ENCODE measurements at regions not wholly inside any gene's neighbourhood (a gene's known extent, or its start where the extent isn't known, plus 50 kb on each side); places are given as distances from the start of the nearest gene placed in this dataset.

DNA sequence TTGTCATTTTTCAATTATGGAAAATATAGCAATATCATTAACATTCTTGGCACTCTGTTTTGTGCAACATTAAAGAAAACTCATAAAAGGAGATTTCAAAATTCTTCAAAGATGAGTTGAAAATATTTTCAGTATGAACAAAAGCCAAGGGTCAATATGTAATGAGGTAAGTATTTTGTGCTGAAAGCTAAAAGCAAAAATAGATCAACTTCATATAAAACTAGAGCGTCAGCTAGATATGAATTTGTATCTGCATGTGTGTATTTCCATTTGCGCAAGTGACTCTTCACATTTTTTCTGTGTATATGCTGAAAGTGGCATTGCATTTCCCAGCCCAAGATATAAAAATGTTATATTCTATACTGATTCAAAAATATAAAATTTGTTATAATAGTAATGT is 492.1 kb upstream of the EYS start:
- H2AFZ ChIP-seq (ENCODE audit: control insufficient read depth, low read depth, low read length): no peak overlapping the region
- H3K4me2 ChIP-seq (ENCODE audit: control insufficient read depth, insufficient read depth): no peak overlapping the region
- H3K79me2 ChIP-seq (ENCODE audit: control insufficient read depth, insufficient read depth, low read length): no peaks in the 10 kb centered on the region
- RAD21 ChIA-PET (ENCODE audit: unreplicated experiment): no interaction called here
- no peaks in the 10 kb centered on the region for H3K4me1 ChIP-seq (ENCODE audit: control insufficient read depth, insufficient read depth, low read length)
- no peak overlapping the region for H3K27ac ChIP-seq (ENCODE audit: control insufficient read depth, insufficient read depth)
- H4K20me1 ChIP-seq (ENCODE audit: control insufficient read depth, insufficient read depth): no peaks in the 10 kb centered on the region
- CTCF ChIA-PET: no interaction called here
- no peaks in the 10 kb centered on the region for H3K36me3 ChIP-seq (ENCODE audit: control insufficient read depth in 2 of 2, insufficient read depth in 2 of 2, low read length in 1 of 2)
- BruUV-seq (replicated peaks): no TSS peak
- H3K9me3 ChIP-seq (replicated peaks; ENCODE audit: control insufficient read depth, insufficient read depth, low read length): no peaks in the 10 kb centered on the region
- in situ Hi-C loops (cut with MboI) (no loop called here), intact Hi-C loops (cut with micrococcal nuclease; ENCODE audit: unreplicated experiment) (no loop called here)
- 95% methylated on average over 2 of the region's 2 CpGs for WGBS (ENCODE audit: insufficient coverage, insufficient replicate concordance, low lambda C conversion rate, missing lambda C conversion rate)
- FAIRE-seq: no peak
- POLR2A ChIA-PET: no interaction called here
- TF ChIP-seq CBX5 (IDR thresholded peaks at IDR 0.05; ENCODE audit: low read depth) (no peak), FOS (IDR thresholded peaks at IDR 0.05; ENCODE audit: borderline replicate concordance, extremely low read depth, insufficient read length) (no peak), CBX3 (IDR thresholded peaks at IDR 0.05; ENCODE audit: borderline replicate concordance, low read depth) (no peak), CREB1 (IDR thresholded peaks at IDR 0.05; ENCODE audit: low read depth) (no peak), SRF (IDR thresholded peaks at IDR 0.05; ENCODE audit: low read depth in 2 of 2, low read length in 2 of 2) (no peak), CTCF (IDR thresholded peaks at IDR 0.05 in 2 of 3, conservative IDR thresholded peaks at IDR 0.05 in 1 of 3; ENCODE audit: control insufficient read depth in 2 of 3, extremely low read depth in 1 of 3, insufficient read depth in 1 of 3, low read depth in 3 of 3, low read length in 3 of 3) (no peak), IKZF2 (IDR thresholded peaks at IDR 0.05) (no peak), FOXM1 (IDR thresholded peaks at IDR 0.05; ENCODE audit: low read depth, low read length) (no peak)
- TF ChIP-seq, protein P1, sequence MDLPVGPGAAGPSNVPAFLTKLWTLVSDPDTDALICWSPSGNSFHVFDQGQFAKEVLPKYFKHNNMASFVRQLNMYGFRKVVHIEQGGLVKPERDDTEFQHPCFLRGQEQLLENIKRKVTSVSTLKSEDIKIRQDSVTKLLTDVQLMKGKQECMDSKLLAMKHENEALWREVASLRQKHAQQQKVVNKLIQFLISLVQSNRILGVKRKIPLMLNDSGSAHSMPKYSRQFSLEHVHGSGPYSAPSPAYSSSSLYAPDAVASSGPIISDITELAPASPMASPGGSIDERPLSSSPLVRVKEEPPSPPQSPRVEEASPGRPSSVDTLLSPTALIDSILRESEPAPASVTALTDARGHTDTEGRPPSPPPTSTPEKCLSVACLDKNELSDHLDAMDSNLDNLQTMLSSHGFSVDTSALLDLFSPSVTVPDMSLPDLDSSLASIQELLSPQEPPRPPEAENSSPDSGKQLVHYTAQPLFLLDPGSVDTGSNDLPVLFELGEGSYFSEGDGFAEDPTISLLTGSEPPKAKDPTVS (IDR thresholded peaks at IDR 0.05; ENCODE audit: low read depth, low read length): no peak
- H3K9ac ChIP-seq (ENCODE audit: control insufficient read depth, insufficient read depth, low read length): no peak overlapping the region
- H3K27me3 ChIP-seq (replicated peaks in 1 of 2; ENCODE audit: control insufficient read depth in 2 of 2, insufficient read depth in 2 of 2, low read length in 1 of 2): no peaks in the 10 kb centered on the region
- DNase-seq (ENCODE audit: low read depth, low spot score): no peak
- ATAC-seq: no peak
- no peak overlapping the region for H3K4me3 ChIP-seq
- SMC1A ChIA-PET (ENCODE audit: uncharacterized antibody, unreplicated experiment): no interaction called here
